CD4-positive, alpha-beta T cell treated with Interferon alpha-2 for 1 hour (primary cell): ENCODE measurements at regions not wholly inside any gene's neighbourhood (a gene's known extent, or its start where the extent isn't known, plus 50 kb on each side); places are given as distances from the start of the nearest gene placed in this dataset.
"Not testable (repeated sequence)": the region's sequence is repeated elsewhere in the genome, so short reads cannot be mapped to it uniquely, and the experiment has no call there.

Experiments used
- DNase-seq, 2 donors: peaks; one replicate each; pipeline ENCODE4 v3.0.0-alpha.2; 2020 to 2022

DNA sequence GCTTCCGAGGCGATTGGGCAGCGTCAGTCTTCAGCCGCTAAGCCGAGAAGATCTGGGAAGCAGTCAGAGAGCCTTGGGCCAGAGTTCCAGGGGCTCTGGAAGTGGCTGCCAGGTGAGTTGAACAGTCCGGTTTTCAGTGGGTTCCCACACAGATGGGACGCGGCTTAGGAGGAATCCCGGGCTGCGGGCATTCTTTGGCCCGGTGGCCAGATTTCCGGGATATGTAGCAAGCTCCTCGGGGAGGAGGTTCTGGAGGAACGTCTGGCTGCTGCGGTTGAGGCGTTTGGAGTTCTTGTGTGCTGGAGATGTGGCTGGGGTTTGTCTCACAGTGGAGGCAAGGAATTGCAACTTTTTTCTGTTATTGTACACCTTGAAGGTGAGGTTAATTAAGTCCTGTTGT lies 182.6 kb downstream of the CD83 start:
- DNase-seq, result not testable (repeated sequence)

DNA sequence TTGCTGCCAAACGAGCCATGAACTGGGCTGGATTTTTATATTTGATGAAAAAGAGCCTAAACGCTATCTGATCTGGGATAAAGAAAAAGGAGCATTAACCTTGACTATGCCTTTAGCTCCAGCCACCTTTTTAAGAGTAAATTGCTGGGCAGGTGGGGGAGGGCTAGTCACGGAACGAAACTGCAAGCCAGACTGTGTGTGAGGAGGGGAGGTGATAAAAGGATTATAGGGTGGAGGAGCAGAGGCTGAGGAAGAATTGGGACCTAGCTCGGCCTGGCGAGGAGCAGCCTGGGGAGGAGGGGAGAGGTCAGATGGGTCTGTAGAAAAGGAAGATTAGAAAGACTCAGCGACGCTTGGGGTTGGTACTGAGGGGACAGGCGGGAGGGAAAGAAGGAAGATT lies 183.1 kb downstream of the CD83 start:
- not testable (repeated sequence) for DNase-seq

DNA sequence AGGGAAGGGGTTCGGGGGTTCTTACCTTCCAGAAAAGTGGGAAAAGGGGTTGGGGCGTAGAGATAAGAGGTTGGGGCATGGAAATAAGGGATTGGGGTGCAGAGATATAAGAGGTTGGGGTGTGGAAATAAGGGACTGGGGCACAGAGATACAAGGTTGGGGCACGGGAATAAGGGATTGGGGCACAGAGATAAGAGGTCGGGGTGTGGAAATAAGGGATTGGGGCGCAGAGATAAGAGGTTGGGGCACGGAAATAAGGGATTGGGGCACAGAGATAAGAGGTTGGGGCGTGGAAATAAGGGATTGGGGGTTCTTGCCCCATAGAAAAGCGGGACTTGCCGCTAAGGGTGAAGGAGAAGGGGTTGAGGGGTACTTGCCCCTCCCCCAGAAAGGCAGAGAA lies 183.9 kb downstream of the CD83 start:
- DNase-seq, result not testable (repeated sequence)

DNA sequence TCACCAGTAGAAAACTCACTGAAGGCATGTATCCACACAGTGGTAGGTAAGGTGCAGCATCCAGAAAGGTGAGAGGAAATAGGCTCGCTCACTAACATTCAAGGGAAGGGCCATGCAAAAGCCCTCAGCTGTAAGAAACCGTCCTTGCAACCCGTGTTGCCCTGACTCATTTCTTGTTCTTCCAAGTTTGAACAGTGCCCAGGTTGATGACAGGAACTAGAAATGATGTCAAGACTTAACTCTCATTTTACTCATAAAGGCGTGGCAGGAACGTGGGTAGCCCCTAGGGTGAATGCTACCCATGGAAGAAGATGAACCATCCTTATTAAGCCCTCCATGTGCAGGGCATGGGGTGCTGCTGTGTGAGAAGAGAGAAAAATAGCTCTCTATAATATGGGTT lies 187.6 kb downstream of the CD83 start:
- DNase-seq, result no peak

DNA sequence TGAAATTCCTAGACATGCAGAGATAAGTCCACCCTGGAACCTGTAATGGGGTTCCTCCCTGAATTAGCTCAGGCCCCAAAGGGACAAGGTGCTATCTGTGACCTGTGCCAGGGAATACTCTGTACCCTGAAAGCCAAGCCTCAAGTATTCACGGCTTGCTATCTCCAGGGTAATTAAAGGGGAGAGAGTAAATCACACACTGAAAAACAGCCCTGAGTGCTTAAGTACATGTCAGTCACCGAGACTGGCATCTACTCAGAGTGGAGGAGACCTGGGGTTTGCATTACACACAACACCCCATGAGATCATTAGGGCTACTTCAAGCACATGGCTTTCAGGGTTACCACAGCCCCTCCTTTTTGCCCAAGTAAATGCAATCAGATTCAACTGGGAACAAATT lies 188.1 kb downstream of the CD83 start:
- no peak for DNase-seq

DNA sequence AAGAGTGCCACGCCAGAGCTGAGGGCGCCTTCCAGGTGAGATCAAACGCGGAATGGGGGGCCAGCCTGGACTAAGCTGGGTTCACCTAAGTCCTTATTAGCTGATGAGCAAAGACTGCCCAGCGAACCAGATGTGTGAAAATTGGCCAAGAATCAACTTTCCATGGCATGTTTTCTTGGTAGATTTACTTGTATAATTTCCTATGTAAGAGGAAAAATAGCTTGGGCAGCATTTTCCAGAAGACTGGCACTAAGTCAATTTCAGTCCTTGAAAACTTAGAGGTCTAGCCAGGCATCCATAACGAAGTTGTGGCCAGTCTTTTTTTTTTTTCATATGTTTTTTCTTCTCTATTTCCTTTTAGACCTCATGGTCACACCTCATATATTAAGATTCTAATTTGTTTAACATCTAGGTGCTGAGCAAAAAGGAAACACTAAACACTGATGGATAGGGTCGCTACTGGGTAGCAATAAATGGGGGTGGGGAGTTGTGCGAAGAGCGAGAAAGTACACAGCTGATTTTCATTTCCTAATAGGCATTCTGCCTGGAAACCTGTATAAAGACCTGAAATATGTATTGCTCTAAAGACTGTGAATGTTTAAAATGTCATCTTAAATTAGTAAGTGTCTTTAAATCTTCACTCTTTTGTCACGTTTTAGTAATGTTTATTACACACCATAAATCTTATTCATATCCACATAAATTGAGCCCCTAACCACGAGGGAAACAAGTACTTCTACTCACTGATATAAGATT lies 188.8 kb downstream of the CD83 start:
- DNase-seq, result no peak

DNA sequence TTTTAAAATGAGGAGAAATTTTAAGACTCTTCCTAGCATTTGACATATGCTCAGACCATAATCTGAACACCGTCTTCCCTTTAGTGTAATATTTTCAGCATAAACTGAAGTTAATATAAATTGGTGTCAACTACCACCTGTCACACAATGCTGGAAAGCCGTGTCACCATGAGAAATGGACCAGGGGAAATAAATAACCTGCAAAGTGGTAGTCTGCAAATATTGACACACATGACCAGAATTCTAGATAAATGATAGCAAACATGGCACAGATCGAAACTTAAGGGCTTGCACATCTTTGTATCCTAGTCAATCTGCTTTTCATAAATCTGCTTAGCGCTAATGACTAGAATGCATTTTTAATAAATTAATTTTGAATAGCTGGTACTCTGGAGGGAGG lies 191.9 kb downstream of the CD83 start:
- DNase-seq, result no peak

DNA sequence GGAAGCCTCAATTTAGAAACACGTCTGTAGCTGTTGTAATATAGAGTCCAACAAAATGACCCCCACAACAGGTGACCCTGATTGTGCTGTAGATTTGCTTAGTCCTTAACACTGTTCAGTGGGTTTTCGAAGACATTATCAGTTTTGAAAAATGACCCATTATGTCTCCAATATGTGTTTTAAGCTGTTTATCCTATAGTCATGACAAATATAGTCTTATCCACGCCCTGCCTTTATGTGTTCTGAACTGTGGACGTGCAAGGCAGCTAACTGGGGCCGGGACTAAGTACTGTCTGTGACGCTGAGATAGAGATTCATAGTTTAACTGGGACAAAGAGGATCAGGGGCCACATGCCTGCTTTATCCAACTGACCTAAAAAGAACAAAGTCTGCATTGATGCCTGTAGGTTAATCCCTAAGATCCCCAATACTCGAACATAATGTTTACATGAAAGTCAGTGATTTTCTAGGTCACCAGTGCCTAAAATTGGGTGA lies 192.4 kb downstream of the CD83 start:
- DNase-seq, result no peak

DNA sequence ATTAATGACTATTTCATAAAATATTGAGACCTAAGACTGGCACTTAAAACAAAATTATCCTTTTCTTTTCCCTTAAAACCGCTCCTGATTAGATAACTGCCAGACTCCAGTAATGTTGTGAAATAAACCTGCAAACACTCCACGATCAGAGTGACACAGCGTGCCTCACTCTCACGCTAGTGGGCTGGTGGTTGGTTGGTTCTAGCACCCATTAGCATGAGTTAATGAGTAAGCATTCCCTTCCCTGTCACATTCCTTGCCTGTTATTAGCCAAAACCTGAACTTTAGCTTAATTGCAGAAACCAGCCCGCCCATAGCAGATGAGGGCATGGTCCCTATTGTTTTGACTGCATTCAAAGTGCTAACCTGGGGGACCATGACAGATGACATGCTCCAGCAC lies 193.4 kb downstream of the CD83 start:
- no peak for DNase-seq

DNA sequence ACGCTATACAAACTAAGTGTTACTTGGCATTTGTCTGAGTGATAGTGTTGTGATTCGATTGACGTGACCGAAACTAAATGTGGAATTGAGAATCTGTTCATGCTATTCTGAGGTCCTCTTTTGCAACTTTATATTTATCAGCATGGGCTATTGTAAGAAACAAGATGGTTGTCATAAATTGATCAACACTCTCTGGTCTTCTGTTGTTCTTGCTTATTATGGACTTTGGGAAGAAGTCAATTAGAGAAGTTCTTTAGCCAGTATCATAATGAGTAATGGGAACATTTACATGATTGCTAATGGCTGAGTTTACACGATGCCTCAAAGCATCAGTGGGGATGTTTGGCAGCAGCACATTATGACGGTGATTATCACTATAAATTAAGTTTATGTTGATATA lies 195.0 kb downstream of the CD83 start:
- DNase-seq, result no peak

DNA sequence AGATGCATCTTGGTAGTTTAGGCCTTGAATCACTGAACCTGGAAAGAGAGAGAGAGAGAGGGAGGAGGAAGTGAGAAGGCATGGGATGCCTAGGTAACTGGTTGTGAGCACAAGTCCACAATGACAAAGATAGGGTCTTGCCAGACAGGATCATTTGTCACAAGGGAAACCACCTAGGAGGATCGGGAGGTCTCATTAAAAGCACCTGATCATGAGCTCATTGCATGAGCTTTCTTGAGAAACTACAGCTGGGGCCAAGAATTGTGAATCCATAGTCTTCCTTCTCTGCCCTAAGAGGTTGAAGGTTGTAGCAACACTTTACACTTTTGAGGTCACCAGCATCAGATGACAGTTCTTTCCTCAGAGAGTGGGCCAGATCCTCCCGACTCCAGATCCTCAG lies 195.7 kb downstream of the CD83 start:
- no peak for DNase-seq

DNA sequence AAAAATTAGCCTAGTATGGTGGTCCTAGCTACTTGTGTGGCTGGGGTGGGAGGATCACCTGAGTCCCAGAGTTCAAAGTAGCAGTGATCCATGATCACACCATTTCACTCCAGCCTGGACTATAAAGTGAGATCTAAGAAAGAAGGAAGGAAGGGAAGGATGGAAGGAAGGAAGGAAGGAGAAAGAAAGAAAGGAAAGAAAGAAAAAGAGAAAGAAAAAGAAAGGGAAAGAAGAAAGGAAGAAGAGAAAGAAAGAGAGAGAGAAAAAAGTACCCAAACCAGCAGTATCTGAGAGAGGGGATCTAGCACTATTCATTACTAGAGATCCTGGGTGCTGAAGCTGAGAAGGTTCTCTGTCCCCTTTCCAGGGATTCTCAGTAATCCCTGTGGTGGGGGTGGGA lies 197.8 kb downstream of the CD83 start:
- no peak for DNase-seq

DNA sequence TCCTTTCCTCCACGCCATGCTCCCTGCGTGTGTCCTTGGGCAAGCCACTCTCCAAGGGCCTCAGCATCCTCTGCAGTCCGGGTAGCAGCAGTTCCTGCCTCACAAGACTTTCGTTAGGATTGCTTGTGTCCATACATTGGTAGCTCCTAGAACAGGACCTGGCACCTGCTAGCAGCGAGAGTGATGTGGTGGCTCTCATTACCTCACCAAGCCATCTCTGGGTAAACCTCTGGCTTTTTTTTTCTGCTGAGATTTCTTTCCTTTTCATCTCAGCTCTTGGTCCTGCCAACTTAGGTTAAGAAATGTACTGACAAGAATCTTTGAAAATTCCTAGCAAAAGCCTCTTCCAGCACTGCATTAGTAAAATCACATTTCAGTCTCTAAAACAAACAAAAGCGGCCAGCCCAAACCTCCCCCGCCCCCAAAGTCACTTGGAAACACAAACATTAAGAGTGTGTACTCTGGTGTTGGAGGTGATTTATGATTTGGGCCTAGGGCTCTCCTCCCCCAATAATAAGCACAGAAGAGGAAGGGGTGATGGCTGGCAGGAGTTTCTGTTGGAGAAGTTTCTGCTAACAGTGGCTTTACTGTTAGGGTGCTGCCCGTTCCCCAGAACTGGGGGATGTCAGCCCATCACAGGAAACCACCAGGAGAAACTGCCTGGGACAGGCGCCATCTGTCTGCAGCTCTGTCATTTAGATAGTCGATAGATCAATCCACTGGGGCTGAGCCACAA lies 199.2 kb downstream of the CD83 start:
- DNase-seq, result no peak

DNA sequence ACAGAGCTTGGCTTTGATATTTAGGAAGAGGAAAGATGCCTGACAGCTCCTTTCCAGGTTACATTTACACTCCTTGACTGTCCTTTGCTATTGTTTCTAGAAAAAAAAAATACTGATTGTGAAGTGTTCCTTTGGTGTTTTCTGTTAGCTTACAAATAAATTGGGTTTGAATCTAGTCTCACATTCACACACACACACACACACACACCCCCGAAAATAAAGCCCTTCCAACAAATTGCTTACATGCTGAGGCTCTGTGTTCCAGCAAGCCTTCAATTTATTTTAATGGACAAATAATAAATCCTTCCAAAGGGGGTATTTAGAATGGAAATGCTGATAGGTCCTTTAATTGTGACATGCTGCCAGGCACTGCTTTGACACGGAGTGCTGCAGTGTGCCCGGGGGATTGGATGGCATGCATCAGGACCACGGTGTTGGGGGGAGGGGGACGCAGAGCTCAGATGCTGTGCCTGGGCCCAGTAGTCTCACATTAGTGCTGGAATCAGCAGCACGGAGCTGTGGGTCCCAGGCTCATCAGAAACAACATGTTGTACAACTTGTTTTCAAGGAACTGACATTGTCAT lies 199.9 kb downstream of the CD83 start:
- DNase-seq, result no peak

DNA sequence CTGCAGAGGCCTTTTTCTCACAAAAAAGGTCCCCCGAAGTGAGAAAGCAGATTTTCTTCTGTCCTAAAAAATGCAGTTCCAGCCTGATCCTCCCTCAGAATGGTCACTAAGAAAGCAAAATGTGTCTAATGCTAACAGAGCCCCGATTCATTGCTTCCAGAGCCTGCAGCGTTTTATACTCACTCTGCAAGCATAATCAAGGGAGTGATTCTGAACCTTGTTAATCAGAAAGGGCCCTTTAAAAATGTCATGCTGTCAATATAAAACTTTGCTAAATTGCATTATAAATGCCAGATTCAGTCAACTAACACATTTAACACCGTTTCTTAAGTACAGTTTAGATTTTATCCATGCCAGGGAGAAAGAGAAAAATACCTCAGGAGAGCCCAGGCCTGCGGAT lies 202.8 kb downstream of the CD83 start:
- no peak for DNase-seq

DNA sequence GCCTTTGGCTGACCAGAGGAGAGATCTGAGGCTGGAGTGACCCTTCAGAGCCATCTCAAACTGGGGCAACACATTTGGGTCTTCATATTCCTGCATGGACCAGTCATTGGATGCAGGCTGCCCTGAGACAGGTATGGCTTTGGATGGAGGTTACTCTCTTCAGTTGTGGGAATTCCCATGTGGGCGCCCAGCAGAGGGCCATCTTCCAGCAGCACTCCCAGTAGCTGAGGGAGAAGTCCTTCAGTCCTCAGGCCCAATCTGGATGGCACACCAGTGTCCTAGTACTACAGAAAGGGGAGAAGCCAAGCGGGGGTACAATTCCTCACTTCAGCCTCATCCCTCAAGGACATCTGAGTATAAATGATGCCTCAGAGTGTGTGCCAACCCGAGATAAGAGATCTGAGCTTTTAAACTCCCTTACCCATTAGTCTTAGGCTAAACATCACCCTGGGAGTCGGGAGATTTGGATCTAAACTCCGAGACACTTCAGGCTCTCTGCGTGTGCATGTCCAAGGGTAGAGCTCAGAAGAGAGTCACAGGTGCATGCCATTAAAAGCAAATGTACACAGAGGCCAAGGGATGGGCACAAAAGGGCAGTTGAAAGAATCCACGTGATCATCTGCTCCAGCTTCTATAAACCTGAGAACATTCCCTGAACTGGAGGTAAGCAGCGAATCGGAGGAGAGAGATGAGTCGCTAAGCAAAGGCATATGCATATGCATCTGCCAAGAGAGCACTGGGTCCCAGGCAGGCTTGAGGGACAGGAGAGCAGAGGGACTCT lies 204.6 kb downstream of the CD83 start:
- DNase-seq, result no peak

DNA sequence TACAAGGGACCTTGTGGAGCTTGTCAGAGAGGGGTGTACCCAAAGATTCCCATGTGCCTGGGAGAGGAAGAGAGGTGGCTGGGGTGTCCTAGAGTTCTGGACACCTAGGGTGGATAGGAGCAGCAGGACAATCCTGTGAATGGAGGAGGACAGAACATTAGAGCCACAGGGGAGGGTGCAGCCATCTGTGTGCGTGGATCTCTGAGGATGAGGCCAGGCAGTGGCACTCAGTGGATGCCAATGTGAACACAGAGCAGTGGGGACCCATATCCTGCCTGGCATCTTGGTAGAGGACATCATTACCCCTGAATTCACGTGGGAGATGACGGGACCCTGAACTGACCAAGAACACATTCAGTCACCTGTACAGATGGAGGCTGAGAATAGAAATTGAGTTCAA lies 205.3 kb downstream of the CD83 start:
- DNase-seq, result no peak

DNA sequence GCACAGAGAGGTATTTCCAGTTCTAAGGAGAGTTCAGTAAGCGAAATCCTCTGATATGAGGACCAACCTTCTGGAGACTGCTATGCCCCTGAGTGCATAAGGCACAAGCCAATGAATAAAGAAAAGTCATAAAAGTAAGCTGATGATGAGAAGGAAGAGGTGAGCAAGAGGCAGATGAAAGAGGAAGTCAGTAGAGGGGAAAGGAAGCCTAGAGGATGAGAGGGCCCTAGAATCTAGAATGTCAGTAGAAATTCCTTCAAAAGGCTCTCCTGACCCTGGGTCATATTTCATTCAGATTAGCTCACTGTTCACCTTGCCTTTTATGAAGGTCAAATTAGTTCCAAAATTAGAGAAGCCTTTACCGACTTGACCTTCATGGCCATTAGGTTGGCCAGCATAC lies 209.2 kb downstream of the CD83 start:
- no peak for DNase-seq

DNA sequence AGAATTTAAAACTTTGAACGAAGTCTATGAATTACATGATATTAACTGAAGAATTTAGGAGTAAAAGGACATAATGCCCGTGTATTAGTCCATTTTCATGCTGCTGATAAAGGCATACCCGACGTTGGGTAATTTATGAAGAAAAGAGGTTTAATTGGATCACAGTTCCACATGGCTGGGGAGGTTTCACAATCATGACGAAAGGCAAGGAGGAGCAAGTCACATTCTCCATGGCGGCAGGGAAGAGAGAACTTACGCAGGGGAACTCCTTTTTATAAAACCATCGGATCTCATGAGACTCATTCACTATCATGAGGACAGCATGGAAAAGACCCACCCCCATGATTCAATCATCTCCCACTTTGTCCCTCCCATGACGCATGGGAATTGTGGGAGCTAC lies 210.6 kb downstream of the CD83 start:
- DNase-seq, result no peak

DNA sequence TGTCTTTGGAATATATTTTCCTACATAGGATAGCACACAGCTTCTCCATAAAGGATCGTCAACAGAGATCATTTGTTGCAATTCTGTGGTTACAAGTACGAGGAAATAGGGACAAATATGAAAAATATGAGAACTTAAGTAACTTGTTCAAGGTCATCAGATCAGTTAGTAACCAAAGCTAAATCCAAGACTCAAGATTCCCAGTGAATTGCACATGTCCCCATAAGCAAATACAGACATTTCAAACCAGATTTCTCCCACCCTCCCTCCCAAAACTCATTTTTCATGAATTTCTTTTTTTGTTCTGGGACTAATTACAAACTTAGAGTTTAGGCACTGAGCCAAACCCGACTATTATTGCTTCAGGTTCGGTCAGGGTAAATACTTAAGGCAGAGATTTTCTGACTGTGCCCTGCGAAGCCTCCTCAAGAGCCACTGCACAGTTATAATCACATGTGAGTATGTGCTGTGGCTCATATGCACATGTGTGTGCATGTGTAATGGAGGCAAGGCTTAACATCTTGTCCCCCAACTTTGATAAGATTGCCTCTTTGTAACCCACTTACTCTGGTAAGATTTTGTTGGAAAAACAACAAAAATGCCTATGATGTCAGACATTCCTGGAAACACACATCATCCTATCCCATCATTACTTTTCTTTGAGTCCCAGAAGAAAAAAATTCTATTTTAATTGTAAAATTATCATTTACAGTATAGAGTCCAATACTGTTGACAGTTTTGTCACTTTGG lies 216.2 kb downstream of the CD83 start:
- no peak for DNase-seq

DNA sequence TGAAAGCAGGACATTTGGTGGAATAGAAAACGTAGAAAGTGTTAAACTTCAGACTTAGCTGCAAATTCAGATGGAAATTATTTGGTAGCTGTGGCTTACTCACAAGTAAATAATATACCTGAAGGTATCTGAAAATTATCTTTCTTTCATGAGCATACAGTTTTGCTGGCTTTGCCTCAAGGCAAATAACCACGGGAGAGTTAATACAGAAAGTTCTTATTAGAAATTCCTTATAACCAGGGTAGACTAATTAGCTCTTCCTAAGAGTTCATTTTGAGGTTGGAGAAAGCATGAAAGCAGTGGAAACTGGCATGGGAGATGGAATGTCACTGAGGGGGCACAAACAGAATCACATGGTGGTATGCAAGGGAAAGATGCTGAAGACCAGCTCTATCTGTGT lies 217.5 kb downstream of the CD83 start:
- no peak for DNase-seq

DNA sequence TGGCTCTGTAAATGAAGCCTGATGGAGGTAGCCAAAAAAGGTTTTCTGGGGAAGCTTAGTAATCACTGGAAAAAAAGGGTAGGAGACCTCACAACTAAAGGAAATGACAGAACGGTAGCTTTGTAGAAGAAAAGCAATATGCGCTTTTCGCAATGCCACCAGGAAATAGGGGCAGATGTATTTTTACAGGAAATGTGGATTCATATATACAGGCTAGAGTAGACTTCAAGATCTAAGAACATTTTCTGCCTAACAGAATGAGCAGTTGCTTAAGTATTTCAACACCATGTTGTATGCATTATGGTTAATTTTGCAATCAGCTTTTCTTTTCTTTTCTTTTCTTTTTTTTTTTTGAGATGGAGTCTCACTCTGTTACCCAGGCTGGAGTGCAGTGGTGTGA lies 219.6 kb downstream of the CD83 start:
- DNase-seq, result no peak

DNA sequence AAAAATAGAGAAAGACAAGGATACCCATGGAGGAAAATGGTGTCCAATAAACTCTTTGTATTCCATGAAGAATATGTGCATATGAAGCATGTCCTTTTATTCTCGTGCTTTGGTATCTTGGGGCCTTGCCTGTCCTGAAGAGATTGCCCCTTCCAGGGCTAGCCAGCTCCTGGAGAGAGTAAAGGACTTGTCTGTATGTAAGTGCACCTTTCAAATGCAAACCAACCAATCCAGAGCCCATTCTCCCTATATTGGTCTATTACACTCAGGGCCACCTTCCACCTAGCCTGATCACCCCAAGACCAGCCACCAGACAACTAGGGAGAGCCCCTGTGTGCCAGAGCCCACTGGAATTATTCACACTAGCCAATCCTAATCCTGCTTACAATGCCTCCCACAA lies 221.6 kb downstream of the CD83 start:
- DNase-seq, result no peak
